HG02970 (cell line): ENCODE measurements at regions not wholly inside any gene's neighbourhood (a gene's known extent, or its start where the extent isn't known, plus 50 kb on each side); places are given as distances from the start of the nearest gene placed in this dataset.
"Not testable (repeated sequence)": the region's sequence is repeated elsewhere in the genome, so short reads cannot be mapped to it uniquely, and the experiment has no call there.

Experiments
- ATAC-seq: cut with Tn5 transposase; IDR thresholded peaks from one replicate; pipeline ENCODE4 v1.9.1; 2021; ENCODE audit warnings: mild to moderate bottlenecking, moderate library complexity, moderate number of reproducible peaks; ENCODE audit not compliant: unreplicated experiment, low FRiP score

GRCh38 chrX:40261833-40262156, 164.0 kb upstream of the BCOR start:
- ATAC-seq = no peak

GRCh38 chrX:40260146-40260747, 162.5 kb upstream of the BCOR start:
- ATAC-seq = no peak

- no peak for ATAC-seq
Measured at GRCh38 chrX:40258909-40259308, 161.2 kb upstream of the BCOR start.

DNA sequence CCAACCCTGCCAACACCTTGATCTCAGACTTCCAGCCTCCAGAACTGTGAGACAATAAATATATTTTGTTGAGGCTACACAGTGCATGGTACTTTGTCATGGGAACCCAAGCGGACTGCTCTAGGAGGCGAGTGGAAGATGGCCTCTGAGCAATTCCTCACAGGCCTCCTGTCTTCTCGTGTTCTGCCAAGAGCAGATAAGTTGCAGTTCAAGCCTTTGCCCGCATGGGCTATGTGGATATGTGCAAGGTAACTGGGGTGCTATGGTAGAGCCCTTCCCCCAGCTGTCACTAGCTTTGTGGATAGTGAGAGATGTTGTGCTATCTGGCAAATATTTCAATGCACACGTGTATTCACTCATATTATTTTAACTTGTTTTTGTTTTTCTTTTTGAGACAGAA, 156.0 kb upstream of the BCOR start:
- no peak for ATAC-seq

GRCh38 chrX:40249582-40249981, 151.8 kb upstream of the BCOR start:
- ATAC-seq = no peak

GRCh38 chrX:40248822-40249221, 151.1 kb upstream of the BCOR start:
- ATAC-seq = no peak

GRCh38 chrX:40247848-40248622, 150.3 kb upstream of the BCOR start:
- ATAC-seq = no peak

DNA sequence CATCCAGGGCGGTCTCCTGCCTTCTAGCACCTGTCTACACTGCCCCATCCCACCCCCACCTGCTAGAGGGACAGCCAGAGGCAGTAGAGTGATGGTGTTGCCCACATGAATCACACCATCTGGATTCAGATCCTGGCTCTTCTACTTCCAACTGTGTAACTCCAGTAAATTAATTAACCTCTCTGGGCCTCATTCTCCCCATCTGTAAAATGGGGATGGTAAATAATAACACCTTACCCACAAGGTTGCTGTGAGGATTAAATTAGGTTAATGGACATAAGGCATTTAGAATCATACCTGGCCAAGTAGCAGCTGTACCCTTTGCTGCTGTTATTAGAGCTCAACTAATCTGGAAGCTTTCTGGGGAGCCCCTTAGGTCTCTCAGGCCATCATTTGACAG, 149.6 kb upstream of the BCOR start:
- ATAC-seq = no peak

DNA sequence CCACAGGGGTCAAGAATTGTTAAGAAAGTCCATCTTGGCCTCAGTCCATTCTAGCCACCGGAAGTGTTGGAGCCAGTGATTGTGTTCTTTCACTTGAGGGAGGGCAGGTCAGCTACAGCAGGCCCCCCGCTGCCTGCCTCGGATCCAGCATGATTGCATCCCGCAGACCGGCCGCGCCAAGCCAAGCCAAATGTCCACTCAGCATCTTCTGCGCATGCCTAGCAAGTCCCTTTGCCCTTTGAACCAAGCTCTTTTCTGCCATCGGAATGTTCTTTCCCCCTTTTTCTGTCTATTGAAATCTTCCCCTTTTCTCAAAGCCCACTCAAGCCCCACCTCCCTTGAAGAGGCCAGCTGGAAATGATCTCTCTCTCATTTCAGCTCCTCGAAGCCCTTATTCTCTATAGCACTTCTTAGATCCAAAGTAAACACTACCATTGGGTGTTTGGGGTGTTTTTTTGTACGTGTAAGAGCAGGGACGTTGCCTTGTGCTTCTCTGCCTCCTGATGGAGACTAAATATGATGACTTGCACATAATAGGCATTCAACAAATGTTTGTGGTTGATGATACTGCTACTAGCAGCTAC, 147.8 kb upstream of the BCOR start:
- ATAC-seq = no peak

- ATAC-seq = no peak
Measured at GRCh38 chrX:40244980-40245379, 147.2 kb upstream of the BCOR start.

GRCh38 chrX:40243755-40244515, 146.2 kb upstream of the BCOR start:
- no peak for ATAC-seq

DNA sequence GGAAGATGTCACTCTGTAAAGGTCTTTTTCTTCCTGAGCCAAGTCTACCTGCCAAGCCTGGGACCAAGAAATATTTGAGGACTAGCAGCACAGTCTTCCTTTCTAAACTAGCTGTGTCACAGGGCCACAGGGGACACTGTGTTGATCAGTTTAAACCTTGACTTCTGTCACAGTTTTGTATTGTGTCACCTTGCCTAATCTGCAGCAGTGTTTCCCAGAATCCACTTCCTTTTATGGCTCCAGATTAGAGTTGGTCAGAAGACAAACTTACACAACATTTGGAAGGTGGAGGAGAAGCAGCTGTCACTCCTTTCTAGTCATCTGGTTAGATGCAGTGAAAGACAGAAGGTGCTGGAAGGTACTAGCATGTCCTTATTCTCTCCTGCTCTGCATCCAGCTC, 143.1 kb upstream of the BCOR start:
- no peak for ATAC-seq

- ATAC-seq = no peak
Measured at GRCh38 chrX:40237731-40238178, 140.0 kb upstream of the BCOR start.

GRCh38 chrX:40230646-40231045, 132.9 kb upstream of the BCOR start:
- ATAC-seq = no peak

GRCh38 chrX:40227125-40227524, 129.4 kb upstream of the BCOR start:
- no peak for ATAC-seq

DNA sequence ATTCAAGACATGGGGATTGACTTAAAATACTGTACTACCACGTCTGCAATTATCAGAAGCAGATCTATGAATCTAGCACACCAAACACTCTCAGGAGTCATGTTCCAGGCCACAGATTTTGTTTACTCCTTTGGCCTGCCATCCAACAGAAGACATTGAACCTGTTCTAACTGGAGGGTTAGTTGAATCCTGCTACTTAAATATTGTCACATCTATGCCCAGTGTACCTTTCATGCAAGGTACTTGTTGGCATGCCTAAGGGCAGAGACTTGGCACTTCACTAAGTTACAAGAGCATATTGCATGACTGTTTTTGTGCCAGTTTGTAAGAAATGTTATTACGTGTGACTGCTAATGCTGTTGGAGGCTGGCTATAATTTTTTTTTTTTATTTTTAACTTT, 126.9 kb upstream of the BCOR start:
- ATAC-seq = no peak

DNA sequence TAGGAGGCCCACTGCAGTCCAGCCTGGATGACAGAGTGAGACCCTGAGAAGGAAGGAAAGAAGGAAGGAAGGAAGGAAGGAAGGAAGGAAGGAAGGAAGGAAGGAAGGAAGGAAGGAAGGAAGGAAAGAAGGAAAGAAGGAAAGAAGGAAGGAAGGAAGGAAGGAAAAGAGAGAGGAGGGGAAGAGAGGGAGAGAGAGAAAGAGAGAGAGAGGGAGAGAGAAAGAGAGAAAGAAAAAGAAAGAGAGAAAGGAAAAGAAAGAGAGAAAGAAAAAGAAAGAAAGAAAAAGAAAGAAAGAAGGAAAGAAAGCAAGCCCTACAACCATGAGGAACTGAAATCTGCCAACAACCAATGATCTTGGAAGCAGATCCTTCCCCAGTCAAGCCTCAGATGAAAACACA, 124.9 kb upstream of the BCOR start:
- ATAC-seq = not testable (repeated sequence)

DNA sequence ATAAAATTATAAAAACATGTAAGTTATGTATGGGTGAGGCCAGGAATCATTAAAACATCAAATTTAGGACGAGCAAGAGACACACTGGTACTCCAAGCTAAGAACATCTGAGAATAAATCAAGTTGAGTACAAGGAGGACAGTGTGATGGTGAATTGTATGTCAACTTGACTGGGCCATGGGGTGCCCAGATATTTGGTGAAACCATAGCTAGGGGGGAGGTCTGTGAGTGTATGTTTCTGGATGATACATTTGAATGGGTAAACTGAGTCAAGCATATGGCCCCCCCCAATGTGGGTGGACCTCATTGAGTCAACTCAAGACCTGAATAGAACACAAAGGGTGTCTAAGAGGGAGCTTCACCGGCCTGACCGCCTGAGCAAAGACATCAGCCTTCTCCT, 115.3 kb upstream of the BCOR start:
- no peak for ATAC-seq

DNA sequence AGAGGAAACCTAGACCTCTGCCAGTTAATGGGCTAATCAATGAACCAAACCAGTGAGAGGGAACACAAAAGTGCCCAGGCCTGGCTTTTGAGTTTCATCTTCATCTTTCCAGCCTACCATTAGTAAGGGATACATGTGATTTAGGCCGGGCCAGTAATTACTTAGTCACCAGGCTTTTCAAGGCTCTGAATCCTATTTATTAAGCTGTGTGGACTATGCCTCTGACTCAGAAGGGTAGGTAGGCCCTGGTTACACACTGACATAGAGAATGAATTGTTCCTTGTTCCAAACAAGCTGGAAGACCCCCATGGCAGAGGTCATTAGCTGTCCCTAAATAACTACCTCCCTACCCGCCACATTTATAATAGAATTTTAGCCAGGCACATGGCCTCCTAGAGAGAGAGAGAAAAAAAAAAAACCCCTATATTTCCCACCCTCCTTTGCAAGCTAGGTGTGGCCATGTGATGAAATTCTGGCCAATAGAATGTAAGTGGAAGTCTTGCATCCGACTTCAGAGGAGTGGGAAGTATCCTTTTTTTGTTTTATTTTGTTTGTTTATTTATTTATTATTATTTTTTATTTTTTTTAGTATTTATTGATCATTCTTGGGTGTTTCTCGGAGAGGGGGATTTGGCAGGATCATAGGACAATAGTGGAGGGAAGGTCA, 112.3 kb upstream of the BCOR start:
- ATAC-seq = no peak

GRCh38 chrX:40207626-40208025, 109.9 kb upstream of the BCOR start:
- no peak for ATAC-seq

- no peak for ATAC-seq
Measured at GRCh38 chrX:40205471-40205870, 107.7 kb upstream of the BCOR start.
